Choroid plexus epithelial cell (primary cell): ENCODE measurements at regions not wholly inside any gene's neighbourhood (a gene's known extent, or its start where the extent isn't known, plus 50 kb on each side); places are given as distances from the start of the nearest gene placed in this dataset.

ENCODE experiments used
- DNase-seq: peaks from one replicate; pipeline ENCODE4 v3.0.0-alpha.2; 2010; ENCODE audit warnings: low read depth
- H3K4me3 ChIP-seq: 2 replicates; pipeline ENCODE4 v1.5.1; 2011; ENCODE audit warnings: low read depth, mild to moderate bottlenecking, control low read depth, low read length, moderate library complexity
- TF ChIP-seq, protein P1 (sequence below): conservative IDR thresholded peaks from 2 replicates; pipeline ENCODE4 v1.5.1; 2011; ENCODE audit warnings: low read depth, mild to moderate bottlenecking, control low read depth, inconsistent platforms, low read length, moderate library complexity

DNA sequence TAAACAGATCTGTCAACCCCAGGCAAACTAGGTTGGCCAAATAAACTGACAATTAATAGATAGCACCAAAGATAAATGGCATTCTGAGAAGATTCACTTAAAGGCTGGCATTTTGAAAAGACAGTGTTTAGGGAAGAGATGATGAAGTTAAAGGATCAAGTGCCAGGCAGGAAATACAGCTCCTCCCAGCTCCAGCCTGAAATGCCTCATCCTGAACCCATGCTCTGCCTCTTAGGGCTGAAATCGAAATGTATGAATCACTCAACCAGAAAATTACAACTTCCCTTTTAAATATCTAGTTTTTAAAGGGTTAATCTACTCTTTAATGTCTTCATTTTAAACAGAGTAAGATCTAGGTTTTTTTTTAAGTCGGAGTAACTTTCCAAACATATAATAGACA, 171.2 kb upstream of the UBL3 start:
- H3K4me3 ChIP-seq, result no peak overlapping the region
- TF ChIP-seq, protein P1, sequence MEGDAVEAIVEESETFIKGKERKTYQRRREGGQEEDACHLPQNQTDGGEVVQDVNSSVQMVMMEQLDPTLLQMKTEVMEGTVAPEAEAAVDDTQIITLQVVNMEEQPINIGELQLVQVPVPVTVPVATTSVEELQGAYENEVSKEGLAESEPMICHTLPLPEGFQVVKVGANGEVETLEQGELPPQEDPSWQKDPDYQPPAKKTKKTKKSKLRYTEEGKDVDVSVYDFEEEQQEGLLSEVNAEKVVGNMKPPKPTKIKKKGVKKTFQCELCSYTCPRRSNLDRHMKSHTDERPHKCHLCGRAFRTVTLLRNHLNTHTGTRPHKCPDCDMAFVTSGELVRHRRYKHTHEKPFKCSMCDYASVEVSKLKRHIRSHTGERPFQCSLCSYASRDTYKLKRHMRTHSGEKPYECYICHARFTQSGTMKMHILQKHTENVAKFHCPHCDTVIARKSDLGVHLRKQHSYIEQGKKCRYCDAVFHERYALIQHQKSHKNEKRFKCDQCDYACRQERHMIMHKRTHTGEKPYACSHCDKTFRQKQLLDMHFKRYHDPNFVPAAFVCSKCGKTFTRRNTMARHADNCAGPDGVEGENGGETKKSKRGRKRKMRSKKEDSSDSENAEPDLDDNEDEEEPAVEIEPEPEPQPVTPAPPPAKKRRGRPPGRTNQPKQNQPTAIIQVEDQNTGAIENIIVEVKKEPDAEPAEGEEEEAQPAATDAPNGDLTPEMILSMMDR, result no peak
- DNase-seq, result no peak

DNA sequence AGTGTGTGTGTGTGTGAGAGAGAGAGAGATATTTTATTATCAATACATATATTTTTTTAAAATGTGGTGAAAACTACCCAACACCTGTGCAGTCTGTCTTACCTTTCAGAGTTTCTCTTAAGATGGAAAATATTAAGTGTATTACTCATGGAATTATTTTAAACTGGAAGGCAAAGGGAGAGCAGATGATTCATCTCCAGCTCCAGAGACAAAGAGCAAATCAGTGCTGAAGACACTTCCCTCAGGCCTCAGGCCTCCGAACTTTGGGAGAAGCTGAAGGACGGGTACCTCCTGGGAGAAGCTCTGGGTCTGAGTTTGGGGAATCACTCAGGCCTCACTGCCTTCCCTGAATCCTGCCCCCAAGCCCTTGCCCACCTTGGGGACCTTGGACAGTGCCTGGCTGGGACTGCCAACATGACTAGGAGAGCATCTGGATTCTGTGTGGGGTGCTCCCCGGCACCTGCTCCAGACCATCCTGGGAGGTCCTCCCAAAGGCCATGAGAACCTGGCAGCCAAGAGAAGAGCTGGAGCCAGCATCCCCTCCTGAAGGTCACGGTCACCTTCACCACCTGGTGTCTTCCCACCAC, 170.4 kb upstream of the UBL3 start:
- no peak overlapping the region for H3K4me3 ChIP-seq
- DNase-seq, result no peak
- TF ChIP-seq, protein P1, result no peak

DNA sequence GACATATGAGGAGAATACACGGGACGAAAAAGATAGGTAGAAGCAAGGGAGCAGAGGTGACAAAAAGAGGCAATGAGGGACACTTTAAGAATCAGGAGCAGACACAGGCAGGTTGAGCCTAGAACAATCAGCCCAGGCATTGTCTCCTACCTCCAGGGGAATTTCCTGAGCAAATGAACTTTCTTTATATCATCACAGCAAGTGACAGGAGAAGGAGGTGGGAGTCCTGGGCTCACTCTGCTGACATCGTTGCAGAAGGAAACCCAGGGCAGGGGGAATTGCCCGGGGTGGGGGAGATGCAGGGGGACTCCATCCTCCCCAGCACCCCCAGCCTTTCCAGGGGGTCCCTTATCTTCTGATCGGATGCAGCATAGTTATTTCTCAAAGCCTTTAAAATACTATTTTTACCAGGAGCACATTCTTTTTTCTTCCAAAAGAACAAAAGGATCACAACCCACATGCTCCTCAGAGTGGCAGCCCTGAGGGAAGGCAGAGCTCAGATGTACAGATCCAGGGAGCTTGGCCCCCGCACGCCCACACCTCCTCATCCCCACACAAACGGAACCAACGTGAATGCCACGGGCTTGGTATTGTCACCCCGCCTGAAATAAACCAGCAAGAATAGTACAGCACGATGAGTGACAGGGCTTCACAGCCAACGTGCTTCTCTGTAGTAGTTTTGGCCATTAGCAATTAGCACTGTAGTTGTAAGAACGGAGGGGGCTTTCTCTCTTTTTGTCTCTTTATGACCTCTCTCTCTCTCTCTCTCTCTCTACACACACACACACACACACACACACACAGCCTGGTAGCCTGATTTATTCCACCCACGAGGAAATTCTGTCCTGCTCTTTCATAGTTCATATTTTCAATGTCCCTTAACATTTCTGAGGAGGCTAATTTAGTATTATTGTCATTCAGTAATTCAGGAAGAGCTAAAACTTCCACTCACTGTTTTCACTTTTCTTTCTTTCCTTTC, 169.5 kb upstream of the UBL3 start:
- TF ChIP-seq, protein P1, result no peak
- H3K4me3 ChIP-seq, result no peak overlapping the region
- no peak for DNase-seq

DNA sequence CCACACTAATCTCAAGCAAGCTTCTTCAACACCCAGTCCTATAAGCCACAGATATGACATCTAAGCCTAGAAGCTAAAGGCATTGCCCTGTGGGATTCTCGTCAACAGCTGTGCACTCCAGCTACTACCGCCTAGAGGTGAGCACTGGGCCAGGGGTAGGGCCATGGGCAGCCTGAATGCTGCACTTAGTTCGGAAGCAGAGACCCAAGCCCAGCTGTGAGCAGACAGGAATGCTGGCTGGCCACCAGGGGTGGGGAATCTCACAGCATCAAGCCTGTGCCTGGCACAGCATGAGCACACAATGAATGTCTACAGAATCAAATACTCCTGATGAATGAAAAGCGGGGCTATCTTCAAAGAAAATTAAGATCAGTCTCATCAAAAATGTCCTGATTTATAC, 167.5 kb upstream of the UBL3 start:
- peak; percentile 24 for DNase-seq
- TF ChIP-seq, protein P1, result peak; percentile 12

DNA sequence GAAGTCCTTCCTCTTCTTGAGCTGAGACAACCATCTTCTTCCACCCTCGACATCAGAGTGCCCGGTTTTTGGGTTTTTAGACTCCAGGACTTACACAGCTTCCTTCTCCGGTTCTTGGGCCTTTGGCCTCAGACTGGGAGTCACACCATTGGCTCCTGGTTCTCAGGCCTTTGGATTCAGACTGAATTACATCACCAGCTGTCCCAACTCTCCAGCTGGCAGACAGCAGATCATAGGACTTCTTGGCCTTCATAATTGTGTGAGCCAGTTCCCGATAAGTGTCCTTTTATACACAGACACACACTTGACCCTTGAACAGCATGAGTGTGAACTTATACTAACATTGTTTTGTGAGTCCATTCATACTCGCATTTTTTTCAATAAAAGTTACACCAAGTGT, 166.0 kb upstream of the UBL3 start:
- DNase-seq, result no peak
- H3K4me3 ChIP-seq, result no peak overlapping the region
- TF ChIP-seq, protein P1, result no peak

More for the DNA sequence above, 167.5 kb upstream of the UBL3 start:
- no peak overlapping the region for H3K4me3 ChIP-seq

DNA sequence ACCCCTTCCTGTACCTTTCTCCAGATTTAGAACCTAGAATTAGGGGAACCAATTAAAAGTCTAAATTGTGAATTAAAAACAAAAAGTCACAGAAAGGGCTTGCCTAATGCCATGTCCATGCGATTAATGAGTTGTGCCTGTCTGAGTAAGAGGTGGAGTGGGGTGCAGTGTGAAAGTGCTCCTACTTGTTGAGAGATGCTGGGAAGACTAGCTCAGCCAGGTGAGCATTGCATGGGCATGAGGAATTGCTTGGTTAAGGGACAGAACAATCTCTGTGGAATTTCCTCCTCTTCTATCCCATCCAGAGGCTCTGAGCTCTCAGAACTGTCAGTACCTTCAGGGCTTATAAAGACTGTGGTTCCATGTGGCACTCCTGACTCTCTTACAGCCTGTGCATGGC, 159.0 kb upstream of the UBL3 start:
- no peak overlapping the region for H3K4me3 ChIP-seq
- TF ChIP-seq, protein P1, result no peak
- no peak for DNase-seq
